Amniotic stem cell (primary cell): ENCODE measurements at regions not wholly inside any gene's neighbourhood (a gene's known extent, or its start where the extent isn't known, plus 50 kb on each side); places are given as distances from the start of the nearest gene placed in this dataset.

ENCODE experiments used
- DNase-seq: peaks from one replicate; lab custom pipeline; 2025; lab: John Stamatoyannopoulos, UW

DNA sequence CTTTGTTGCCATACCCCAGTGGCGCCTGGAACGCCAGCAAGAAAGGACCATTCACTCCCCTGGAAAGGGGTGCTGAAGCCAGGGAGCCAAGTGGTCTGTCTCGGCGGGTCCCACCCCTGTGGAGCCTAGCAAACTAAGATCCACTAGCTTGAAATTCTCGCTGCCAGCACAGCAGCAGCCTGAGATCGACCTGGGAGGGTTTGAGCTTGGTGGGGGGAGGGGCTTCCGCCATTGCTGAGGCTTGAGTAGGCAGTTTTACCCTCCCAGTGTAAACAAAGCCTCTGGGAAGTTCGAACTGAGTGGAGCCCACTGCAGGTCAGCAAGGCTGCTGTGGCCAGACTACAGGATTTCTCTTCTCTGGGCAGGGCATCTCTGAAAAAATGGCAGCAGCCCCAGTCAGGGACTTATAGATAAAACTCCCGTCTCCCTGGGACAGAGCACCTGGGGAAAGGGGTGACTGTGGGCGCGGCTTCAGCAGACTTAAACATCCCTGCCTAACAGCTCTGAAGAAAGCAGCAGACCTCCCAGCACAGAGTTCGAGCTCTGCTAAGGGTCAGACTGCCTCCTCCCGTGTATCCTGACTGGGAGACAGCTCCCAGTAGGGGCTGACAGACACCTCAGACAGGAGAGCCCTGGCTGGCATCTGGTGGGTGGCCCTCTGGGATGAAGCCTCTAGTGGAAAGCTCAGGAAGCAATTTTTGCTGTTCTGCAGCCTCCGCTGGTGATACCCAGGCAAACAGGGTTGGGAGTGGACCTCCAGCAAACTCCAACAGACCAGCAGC lies 281.1 kb upstream of the SP4 start:
- DNase-seq: no peak

DNA sequence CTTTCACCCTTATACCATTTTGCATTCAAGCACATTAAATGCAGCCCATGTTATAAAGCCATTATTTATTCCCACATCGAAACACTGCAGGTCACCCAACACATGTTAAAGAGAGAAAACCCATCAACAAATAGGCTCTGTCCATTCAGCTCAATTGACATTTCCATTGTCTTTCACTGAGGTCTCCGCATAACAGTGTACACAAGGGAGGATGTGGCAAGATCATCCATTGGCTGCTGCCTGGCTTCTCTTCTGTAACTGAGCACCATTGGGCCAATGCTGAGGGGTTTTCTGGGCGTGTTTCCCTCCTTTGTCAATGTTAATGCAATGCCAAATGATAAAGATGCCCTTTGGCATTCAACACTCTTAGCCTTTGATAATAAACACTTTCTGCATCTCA lies 278.1 kb upstream of the SP4 start:
- DNase-seq: no peak

DNA sequence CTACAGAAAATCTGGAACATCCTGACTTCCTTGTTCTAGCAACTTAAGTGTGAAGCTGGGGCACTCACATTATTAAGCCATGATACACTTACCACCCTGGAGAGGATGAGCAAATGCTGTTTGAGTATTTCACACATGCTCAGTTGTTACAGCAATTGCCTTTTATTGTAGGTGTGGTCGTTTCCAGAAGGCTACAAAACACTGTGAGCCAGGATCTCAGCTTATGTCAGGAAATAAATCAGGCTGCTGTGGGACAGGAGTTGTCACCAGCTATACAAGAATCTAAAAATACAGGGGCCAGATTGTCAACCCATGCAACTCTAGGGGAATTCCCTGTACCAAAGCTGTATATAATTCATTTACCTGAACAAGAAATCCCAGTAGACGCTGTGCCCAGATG lies 273.3 kb upstream of the SP4 start:
- DNase-seq: no peak

DNA sequence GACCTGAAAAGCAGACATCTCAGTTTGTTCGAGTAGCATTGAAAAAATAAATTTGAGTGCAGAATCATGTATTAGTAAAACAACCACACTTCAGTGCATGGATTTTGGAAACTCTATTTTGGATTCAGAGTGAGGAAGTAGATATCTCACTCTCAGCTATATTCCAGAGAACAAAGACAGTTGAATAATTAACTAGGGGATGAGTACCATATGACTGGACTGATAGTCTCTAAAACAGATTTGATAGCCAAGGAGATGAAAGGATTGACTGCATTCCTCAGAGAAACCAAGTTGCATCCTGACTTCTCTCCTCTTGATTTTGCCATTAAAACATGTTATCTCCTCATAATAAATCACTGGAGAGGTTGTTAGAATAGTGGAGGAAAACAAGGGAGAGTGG lies 268.4 kb upstream of the SP4 start:
- no peak for DNase-seq

GRCh38 chr7:21160401-21160800 lies 267.5 kb upstream of the SP4 start:
- DNase-seq: no peak

DNA sequence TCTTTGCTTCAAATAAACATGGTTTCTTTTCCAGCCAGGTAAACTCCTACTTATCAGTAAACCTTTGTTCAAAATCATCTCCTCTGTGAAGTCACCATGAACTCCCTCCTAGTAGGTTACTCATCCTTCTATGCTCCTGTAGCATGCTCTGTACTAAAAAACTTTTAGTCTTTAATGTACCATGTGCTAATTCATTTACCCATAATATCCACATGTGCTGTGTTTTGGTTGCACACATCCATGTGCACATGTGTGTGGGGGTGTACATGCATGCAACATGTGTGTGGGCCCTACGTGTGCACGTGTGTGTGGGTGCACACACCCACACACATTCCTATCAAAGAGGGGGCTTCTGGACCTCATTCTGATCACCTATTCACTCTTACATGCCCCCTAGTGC lies 259.9 kb upstream of the SP4 start:
- no peak for DNase-seq

- DNase-seq: no peak
Measured at GRCh38 chr7:21169667-21170580, 258.0 kb upstream of the SP4 start.

- DNase-seq: no peak
Measured at GRCh38 chr7:21172800-21173199, 255.1 kb upstream of the SP4 start.

DNA sequence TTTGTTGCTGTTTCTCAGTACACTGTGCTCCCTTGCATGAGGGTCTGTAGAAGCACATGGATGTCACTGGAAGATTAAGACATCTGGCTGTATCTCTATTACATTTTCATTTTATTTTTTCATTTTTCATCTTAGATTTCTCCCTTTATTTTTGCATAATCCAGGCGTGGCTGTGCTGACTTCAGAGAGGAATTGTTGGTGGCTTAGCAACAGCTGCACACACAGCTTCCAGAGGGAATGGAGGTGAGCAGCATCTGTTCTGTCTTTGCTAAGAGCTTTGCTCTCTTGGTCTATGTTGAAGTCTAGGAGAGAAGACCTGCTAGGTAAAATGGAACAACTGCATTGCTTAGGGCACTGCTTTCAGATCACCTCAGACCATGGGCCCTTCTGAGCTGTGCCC lies 254.4 kb upstream of the SP4 start:
- no peak for DNase-seq

DNA sequence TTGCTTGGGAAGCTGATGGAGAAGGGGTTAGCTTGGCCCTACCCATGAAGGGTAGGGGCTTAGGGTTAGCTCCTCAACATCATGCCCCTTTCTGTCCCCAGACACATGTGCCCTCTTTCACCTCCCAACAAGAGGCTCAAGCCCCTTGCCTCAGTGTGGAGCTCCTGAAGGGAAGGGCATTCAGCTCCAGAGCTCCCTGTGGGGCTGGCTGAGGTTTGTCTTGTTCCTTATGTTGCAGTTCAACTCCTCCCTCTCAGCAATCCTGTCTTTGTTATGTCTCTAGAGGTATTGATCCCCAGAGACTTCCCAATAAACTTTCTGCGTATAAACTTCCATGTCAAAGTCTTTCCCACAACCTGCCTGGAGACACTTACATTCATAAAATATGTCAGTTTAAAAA lies 252.2 kb upstream of the SP4 start:
- DNase-seq: no peak

GRCh38 chr7:21184942-21185652 lies 242.8 kb upstream of the SP4 start:
- DNase-seq: no peak

DNA sequence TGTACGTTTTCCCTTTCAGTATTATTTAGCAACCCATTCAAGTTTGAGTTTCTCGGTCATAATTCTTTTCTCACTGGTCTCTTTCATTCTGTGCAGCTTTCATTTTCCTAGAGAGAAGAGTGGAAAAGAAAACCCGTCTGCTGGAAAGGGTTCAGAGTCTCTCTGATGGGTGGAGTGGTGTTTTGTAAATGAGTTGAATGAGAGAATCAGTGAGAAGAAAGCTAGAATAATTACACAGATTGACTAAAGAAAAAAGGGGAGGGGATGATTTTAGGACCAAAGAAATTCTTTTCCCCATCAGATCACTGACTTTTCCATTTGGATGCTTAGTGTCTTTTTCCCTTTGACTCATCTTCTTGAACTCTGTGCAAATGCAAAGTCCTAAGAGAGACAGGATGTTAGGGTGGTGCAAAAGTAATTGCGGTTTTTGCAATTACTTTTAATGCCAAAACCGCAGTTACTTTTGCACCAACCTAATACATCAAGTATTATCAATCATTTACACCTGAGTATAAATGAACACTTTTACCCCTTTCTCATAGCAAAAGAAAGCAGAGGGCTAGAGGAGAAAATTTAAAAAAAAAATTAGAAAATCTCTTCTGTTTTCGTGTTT lies 242.1 kb upstream of the SP4 start:
- DNase-seq: no peak

DNA sequence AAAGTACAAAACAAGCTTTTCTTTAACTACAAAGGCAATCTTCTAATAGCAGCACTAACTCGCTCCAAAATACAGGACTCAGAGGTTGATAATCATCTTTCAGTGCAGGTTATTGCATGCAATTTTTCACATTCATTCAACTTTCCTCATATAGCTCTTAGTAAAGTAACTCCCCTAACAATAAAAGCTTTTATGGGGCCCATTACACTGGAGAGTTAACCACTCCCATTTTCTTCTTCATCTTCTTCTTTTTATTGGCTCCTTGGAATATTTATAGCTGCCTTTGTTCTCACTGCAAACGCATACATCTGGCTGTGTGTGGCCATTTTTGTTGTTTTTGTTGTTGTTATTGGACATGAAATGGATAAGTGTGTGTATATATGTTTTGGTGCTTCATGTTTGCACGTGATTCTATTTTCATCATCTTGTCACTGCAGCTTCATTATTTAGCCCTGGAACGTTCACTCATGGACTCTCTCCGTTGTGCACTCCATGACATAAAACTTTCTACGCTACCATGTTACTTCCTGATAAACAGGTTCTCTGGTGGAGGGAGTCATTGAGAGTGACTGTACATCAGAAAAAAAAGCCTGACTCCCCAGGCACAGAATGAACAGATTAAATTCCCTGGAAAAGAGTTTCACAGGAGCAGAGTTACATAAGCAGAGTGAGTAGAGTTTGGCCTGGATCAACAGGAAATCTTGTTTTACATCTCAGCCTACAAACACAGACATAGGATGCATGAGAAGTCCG lies 236.4 kb upstream of the SP4 start:
- no peak for DNase-seq

GRCh38 chr7:21192657-21193056 lies 235.2 kb upstream of the SP4 start:
- no peak for DNase-seq

DNA sequence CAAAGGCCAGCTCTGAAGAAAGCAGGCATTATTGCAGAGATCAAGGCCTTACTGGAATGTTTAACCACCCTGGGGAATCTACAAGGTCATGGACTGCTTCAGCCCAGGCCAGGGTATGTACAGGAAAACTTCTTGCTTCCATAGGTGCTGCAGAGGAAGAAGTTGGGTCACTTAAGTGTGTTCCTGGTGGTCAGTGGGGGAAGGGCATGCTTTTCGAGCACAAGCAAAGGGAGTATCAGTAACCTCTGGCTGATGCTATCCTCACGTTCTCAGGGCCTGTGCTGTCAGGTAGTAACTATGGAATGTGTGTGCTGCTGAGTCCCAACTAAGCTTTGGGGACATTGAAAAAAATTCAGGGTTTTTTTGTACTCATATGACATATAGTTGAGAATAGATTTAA lies 234.0 kb upstream of the SP4 start:
- DNase-seq: no peak

- DNase-seq: no peak
Measured at GRCh38 chr7:21194936-21195335, 232.9 kb upstream of the SP4 start.

- no peak for DNase-seq
Measured at GRCh38 chr7:21198921-21199320, 229.0 kb upstream of the SP4 start.

GRCh38 chr7:21200503-21200902 lies 227.4 kb upstream of the SP4 start:
- no peak for DNase-seq

DNA sequence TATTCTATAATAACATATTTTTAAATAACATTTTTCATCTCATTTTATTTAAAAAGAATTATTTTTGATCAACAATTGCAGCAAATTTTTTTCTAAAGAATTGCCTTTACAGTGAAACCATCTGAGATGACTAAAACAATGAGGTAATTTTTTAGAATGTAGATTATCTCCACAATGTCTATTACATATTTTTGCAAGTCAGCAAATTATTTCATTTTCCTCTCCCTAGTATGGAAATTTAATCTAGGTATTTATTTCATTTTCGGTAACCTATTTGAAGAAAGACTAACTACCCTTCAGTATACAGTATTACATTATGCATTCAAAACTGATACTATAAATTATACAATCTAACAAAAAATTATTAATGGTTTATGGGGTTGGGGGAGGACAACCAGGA lies 213.2 kb upstream of the SP4 start:
- DNase-seq: no peak

GRCh38 chr7:21215307-21215706 lies 212.6 kb upstream of the SP4 start:
- no peak for DNase-seq

DNA sequence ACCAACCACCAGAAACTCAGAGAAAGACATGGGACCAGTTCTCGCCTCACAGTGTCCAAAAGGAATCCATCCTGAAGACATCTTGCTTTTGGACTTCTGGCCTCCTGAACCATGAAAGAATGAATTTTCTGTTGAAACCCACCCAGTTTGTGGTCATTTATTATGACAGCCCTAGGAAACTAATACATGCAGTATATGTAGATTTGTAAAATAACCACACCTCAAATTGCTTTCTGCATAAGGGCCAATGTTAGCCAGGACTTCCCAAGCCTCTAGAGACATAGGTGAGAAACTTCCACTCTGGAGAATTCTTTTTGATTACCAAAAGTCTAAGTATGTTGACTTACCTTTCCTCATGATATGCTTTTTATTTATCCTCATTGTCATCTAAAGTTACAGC lies 210.5 kb upstream of the SP4 start:
- no peak for DNase-seq

GRCh38 chr7:21218155-21218554 lies 209.7 kb upstream of the SP4 start:
- no peak for DNase-seq
